NCI-H1436 treated with DMSO at 0.1 percent for 48 hours (cell line): ENCODE measurements at regions not wholly inside any gene's neighbourhood (a gene's known extent, or its start where the extent isn't known, plus 50 kb on each side); places are given as distances from the start of the nearest gene placed in this dataset.

ENCODE experiments used
- DNase-seq: peaks from one replicate; lab custom pipeline; 2025; lab: John Stamatoyannopoulos, UW

DNA sequence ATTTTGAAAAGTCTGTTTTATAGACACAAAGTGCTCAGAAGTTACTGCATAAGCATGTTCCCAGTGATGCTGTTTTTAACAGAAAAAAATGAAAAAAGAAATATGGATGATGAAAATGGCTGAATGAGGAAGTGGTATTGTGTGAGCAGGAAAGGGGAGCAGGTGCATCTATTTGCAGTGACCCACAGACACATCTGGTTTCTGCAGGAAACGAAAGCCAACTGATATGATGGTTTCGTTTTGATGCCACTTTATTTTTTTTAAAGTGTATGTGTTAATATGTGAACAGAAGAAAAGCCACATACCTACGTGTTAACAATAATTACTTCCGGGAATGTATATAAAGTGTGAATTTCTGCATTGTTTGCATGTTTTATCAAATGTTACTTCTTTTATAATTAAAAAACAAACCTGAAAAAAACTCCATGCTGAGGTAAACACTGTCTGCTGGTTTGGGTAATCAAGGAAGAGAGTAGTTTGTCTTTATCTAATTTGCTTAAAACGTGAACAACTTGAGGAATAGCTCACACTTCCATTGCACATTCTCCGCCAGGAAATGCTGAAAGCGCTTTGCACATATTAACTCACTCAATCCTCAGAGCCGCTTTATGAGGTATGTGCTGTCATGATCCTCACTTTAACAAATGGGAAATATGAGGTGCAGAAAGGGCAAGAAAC lies 1335.9 kb downstream of the TBC1D22A start:
- DNase-seq, result no peak

- no peak for DNase-seq
These were observed 1335.3 kb downstream of the TBC1D22A start for GRCh38 chr22:48097723-48098122.

- DNase-seq, result no peak
These were observed 1334.6 kb downstream of the TBC1D22A start for GRCh38 chr22:48096851-48097665.

GRCh38 chr22:48096411-48096810 lies 1334.0 kb downstream of the TBC1D22A start:
- no peak for DNase-seq

GRCh38 chr22:48093981-48094380 lies 1331.5 kb downstream of the TBC1D22A start:
- DNase-seq, result no peak

- no peak for DNase-seq
These were observed 1330.4 kb downstream of the TBC1D22A start for GRCh38 chr22:48092866-48093265.

DNA sequence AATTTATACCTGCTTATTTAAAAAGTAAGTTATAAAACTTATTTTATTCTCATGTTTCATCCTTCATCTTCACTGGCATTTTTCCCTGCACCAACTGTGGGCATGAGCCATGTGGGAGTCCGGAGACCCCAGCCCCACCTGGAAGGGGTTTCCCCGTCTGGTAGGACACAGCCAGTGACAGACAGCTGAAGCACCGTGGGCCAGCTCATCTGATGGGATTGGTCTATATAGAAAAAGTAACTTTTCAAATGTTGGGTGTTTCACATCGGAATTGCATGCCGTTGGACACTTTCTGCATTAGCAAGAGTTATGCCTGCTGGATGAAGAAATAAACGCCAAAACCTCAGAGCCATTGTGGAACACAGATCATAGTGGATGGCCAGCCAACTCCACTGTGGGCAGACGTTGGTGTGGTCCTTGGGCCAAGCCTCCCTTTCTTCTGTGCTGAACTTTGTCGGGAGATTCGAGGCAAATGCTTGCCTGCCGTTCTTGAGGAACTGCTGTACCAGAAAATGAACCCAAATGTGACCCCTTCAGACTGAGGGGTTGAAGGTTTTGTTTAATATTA lies 1329.3 kb downstream of the TBC1D22A start:
- no peak for DNase-seq

DNA sequence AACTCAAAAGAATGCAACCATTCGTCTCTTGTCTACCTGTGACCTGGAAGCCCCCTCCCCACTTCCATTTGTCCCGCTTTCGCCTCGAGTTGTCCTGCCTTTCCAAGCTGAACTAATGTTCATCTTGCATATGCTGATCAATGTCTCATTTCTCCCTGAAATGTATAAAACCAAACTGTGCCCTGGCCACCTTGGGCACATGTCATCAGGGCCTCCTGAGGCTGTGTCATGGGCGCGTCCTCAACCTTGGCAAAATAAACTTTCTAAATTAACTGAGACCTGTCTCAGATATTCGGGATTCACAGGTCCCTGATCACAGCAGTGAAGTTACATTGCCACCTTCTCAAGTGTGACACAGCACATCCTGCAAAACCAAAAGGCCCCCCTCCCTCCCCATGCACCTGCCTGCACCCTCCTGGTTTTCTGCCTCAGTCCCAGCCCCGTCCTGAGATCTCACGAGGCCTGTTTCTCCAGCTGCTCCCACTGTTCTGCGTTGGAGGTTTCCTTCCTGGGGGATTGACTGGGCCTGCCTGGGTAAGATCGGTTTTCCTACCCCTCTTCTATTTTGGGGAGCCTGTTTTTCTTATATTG lies 1328.7 kb downstream of the TBC1D22A start:
- DNase-seq, result no peak

DNA sequence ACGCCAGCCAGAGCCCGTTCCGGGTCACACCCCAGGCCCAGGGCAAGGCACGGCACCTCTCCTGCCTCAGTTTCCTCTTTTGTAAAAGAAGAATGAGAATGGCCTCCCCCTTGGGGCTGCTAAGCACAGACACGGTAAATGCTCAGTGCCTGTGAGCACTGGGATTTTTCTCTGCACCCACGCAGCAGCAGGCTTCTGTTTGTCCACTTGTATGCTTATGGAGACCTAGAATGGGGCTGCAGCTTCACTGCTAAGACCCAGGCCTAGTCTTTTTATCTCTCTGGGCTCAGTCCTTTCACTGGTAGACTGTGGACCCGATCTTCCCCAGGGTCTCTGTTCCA lies 1327.9 kb downstream of the TBC1D22A start:
- DNase-seq, result no peak

- no peak for DNase-seq
These were observed 1327.3 kb downstream of the TBC1D22A start for GRCh38 chr22:48089601-48090331.

GRCh38 chr22:48088926-48089536 lies 1326.6 kb downstream of the TBC1D22A start:
- no peak for DNase-seq

- no peak for DNase-seq
These were observed 1325.8 kb downstream of the TBC1D22A start for GRCh38 chr22:48088251-48088650.

DNA sequence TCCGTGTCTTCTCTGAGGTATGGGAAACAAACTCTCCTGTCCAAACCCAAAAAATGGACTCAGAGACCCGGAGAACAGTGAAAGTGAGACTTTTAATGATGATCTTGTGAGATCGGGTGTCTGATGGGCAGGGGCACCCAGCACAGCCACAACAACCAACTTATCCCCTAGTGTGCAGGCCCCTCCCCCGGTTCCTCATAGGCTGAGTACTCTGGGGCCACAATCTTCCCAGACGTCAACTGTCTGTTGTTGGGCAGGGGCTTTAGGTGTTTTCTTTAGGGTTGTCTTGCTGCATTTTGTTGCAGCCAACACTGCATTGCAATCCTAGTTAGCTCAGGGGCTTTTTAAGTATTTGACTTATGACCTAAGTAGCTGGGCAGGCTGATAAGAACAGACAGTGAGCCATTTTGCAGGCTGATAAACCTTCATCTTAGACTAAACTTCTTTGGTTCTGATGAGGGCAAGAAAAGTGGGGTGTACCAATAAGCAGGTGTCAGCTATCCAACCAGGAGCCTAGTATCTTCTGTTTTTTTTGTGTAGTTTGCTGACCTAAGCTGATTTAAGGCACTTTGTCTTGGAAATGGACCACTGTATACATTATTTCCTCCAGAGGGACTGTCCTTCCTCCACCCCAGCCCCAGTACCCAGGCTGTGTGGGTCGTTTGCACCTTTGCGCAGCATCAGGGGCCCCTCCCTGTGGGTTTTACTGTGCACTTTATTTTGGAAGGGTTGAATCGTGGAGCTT lies 1323.6 kb downstream of the TBC1D22A start:
- no peak for DNase-seq

DNA sequence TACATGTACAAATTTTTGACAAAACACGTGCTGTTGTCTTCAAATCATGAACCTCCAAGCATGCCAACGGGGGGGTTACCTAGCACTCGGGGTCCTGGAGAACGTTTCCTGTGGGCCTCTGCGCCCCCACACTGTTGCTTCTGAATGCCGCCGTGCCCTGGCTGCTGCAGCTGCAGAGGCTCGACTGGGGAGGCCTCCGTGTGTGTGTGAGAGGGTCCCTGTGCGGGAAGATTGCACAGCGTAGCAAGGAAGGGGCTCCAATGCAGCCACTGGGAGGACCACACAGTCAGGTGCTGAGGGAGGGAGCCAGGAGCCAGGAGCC lies 1322.2 kb downstream of the TBC1D22A start:
- no peak for DNase-seq

- DNase-seq, result no peak
These were observed 1321.7 kb downstream of the TBC1D22A start for GRCh38 chr22:48084041-48084728.

- no peak for DNase-seq
These were observed 1321.1 kb downstream of the TBC1D22A start for GRCh38 chr22:48083502-48083901.

- no peak for DNase-seq
These were observed 1319.8 kb downstream of the TBC1D22A start for GRCh38 chr22:48082284-48082683.

DNA sequence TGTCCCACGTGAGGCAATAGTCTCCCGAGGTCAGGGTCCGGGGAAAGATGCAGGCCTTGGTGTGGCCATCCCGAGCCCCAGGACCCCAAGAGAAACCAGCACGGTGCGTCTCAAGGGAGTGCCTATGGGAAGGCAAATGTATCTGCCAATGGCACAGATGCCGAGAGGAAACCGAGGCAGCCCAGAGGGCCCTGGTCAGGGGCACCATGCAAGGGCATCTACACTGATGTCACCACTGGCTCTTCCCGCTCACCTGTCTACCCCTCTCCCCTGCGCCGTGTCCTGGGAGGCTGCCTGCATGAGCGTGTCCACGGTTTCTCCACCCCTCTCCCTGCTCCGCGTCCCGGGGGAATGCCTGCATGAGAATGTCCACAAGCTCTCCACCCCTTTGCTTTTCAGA lies 1318.8 kb downstream of the TBC1D22A start:
- DNase-seq, result no peak

GRCh38 chr22:48080316-48081165 lies 1318.1 kb downstream of the TBC1D22A start:
- no peak for DNase-seq
